Adrenal gland (tissue), 9 donors: ENCODE measurements at regions not wholly inside any gene's neighbourhood (a gene's known extent, or its start where the extent isn't known, plus 50 kb on each side); places are given as distances from the start of the nearest gene placed in this dataset.

Source experiments
- DNase-seq, 7 donors: peaks; one replicate each; pipeline ENCODE4 v3.0.0-alpha.2; 2019 to 2020
- H3K27ac ChIP-seq, 5 donors: fragments of 200-600 bp; sonication (generic) in 4 of 5; 1 replicate in 3 of 5; 2 replicates in 2 of 5; pipeline versions ENCODE4 v1.5.1 to v1.8.0; 2016 to 2020; ENCODE audit warnings: mild to moderate bottlenecking in 1 of 5
- H3K27me3 ChIP-seq: fragments of 200-600 bp; 2 replicates; pipeline ENCODE4 v1.8.0; 2021
- H3K36me3 ChIP-seq, 2 donors: fragments of 200-600 bp; replicated peaks in 1 of 2; 1 replicate in 1 of 2; 2 replicates in 1 of 2; pipeline versions ENCODE4 v1.5.1 to v1.8.0; 2018 to 2022
- H3K4me1 ChIP-seq, 2 donors: fragments of 200-600 bp; replicated peaks in 1 of 2; 1 replicate in 1 of 2; 2 replicates in 1 of 2; pipeline versions ENCODE4 v1.5.1 to v1.8.0; 2018 to 2021
- H3K4me3 ChIP-seq, 4 donors: fragments of 200-600 bp; sonication (generic) in 3 of 4; one replicate each; pipeline ENCODE4 v1.5.1; 2016 to 2018
- H3K9me3 ChIP-seq, 3 donors: fragments of 200-600 bp; sonication (generic) in 1 of 3; replicated peaks in 1 of 3; 1 replicate in 2 of 3; 2 replicates in 1 of 3; pipeline versions ENCODE4 v1.5.1 to v1.8.0; 2016 to 2021
- CTCF ChIP-seq, 6 experiments: fragments of 450-650 bp in 4 of 6; fragments of 200-600 bp in 2 of 6; sonication (generic) in 1 of 6; IDR thresholded peaks; 1 replicate in 5 of 6; 2 replicates in 1 of 6; pipeline versions ENCODE4 v1.5.1 to v1.8.0; 2016 to 2021; ENCODE audit warnings: antibody characterized with exemption in 6 of 6, mild to moderate bottlenecking in 2 of 6, moderate library complexity in 1 of 6
- POLR2A ChIP-seq, 2 donors: fragments of 450-650 bp; IDR thresholded peaks; one replicate each; pipeline ENCODE4 v1.6.1; 2017; ENCODE audit warnings: antibody characterized with exemption in 2 of 2, mild to moderate bottlenecking in 2 of 2, moderate library complexity in 1 of 2
- WGBS, 4 donors: extraction: QIAGEN DNeasy Blood & Tissue Kit in 2 of 4; methylation state at CpG; one replicate each; pipeline versions ENCODE4 v1.1.5 to v1.1.7; 2013 to 2017; 5-methylcytosine and 5-hydroxymethylcytosine counted together
- intact Hi-C, 2 donors: fragments of 100-400 bp; cut with DNase I; formaldehyde crosslinking; loops; one replicate each; pipeline versions ENCODE4 v1.14.1 to v1.15.0; 2022 to 2023
- donor health status: healthy with polysubstance abuse.
- donor health status: Bipolar disorder and iron deficiency.
- donor health status: DM: yes; HTN: yes; CAD: no.
- donor health status: DM: no; HTN: no; CAD: no.
- donor health status: DM: no; HTN: no; CAD: no.

- 77 to 87% (median 82%) methylated on average over 17 to 18 of the region's 18 CpGs for WGBS, 4 donors
- DNase-seq: no peak
- Histone ChIP-seq H3K4me3 (no peak overlapping the region), H3K27me3 (no peaks in the 10 kb centered on the region), H3K36me3 (no peaks in the 10 kb centered on the region), H3K9me3 (no peaks in the 10 kb centered on the region), H3K27ac (no peak overlapping the region), H3K4me1 (no peaks in the 10 kb centered on the region)
- TF ChIP-seq POLR2A (IDR thresholded peaks at IDR 0.05) (no peak), CTCF (IDR thresholded peaks at IDR 0.05) (no peak)
- intact Hi-C loops: no loop called here
Measured at GRCh38 chr2:128781585-128782385, 463.1 kb upstream of the HS6ST1 start.

GRCh38 chr2:128782411-128783192 is 463.9 kb upstream of the HS6ST1 start:
- Histone ChIP-seq H3K36me3 (no peaks in the 10 kb centered on the region), H3K4me3 (no peak overlapping the region), H3K27ac (no peak overlapping the region), H3K9me3 (no peaks in the 10 kb centered on the region), H3K27me3 (no peaks in the 10 kb centered on the region), H3K4me1 (no peaks in the 10 kb centered on the region)
- no peak for DNase-seq
- intact Hi-C loops: no loop called here
- TF ChIP-seq POLR2A (IDR thresholded peaks at IDR 0.05) (no peak), CTCF (IDR thresholded peaks at IDR 0.05) (no peak)
- 75 to 90% (median 82%) methylated on average over 4 to 6 of the region's 6 CpGs for WGBS, 4 donors

- intact Hi-C loops: no loop called here
- TF ChIP-seq POLR2A (IDR thresholded peaks at IDR 0.05) (no peak), CTCF (IDR thresholded peaks at IDR 0.05) (no peak)
- H3K27ac ChIP-seq: no peak overlapping the region
- H3K4me3 ChIP-seq: no peak overlapping the region
- 73 to 93% (median 86%) methylated on average over 4 to 9 of the region's 9 CpGs for WGBS, 4 donors
- H3K27me3 ChIP-seq: no peaks in the 10 kb centered on the region
- H3K36me3 ChIP-seq: no peaks in the 10 kb centered on the region
- no peaks in the 10 kb centered on the region for H3K4me1 ChIP-seq
- H3K9me3 ChIP-seq: no peaks in the 10 kb centered on the region
- no peak for DNase-seq
Measured at GRCh38 chr2:128783193-128783671, 464.6 kb upstream of the HS6ST1 start.

GRCh38 chr2:128783896-128784295 is 465.2 kb upstream of the HS6ST1 start:
- Histone ChIP-seq H3K4me1 (no peaks in the 10 kb centered on the region), H3K4me3 (no peak overlapping the region), H3K36me3 (no peaks in the 10 kb centered on the region), H3K9me3 (no peaks in the 10 kb centered on the region), H3K27ac (no peak overlapping the region), H3K27me3 (no peaks in the 10 kb centered on the region)
- TF ChIP-seq POLR2A (IDR thresholded peaks at IDR 0.05): no peak
- no peak for TF ChIP-seq CTCF (IDR thresholded peaks at IDR 0.05)
- 75 to 81% (median 78%) methylated on average over 10 of the region's 10 CpGs for WGBS, 4 donors
- intact Hi-C loops: no loop called here
- DNase-seq: no peak
